Hepatic stellate cell (primary cell): ENCODE measurements at regions not wholly inside any gene's neighbourhood (a gene's known extent, or its start where the extent isn't known, plus 50 kb on each side); places are given as distances from the start of the nearest gene placed in this dataset.

Experiments used
- DNase-seq: peaks from one replicate; pipeline ENCODE4 v3.0.0; 2011; ENCODE audit warnings: low spot score

DNA sequence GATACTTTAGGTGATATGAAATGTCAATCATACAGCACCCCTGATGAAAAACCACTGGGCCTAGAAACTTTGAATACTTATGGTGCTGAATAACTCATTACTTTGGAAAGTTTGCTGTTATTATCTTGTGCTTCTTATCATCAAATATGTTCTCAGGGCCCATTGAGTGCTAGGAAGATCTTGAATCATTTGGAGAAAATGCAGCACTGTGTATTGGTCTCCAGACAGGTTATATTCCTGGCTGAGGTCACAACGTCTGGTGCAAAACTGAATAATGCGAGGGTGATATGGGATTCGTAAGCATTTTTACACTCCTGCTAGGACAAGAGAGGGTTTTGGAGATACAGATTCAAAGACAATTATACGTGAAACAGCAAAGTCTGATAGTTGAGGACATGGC lies 249.4 kb upstream of the TNC start:
- DNase-seq, result no peak

- no peak for DNase-seq
Measured at GRCh38 chr9:115367780-115368525, 250.0 kb upstream of the TNC start.

DNA sequence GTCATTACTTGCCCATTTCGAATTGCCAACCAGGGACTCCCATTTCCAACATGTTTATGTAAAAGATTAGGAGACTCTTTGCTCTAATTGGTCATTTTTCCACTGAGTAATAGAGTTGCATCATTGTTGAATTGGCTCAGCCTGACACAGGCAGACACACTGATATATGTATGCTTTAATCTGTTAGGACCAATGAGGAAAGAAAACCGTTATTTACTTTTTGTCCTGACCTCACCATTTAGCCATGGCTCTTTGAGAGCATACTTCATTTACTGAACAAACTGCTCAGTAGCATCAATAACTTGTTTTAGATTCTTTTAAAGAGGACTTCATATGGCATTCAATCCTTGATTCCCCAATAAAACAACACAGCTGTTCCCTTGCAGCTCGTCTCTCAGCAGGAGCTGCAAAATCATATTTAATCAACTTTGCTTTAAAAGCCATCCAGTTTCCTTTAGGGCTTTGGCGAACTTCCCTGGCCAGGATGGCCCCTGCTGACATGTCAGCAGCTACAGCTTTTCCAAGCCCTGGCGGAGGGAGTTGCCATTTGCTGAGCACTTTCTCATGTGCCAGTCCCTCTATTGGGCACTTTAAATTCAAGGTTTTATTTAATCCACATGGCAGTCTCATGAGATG lies 251.5 kb upstream of the TNC start:
- peak; percentile 9 for DNase-seq

GRCh38 chr9:115373000-115373709 lies 255.2 kb upstream of the TNC start:
- peak; percentile 79 for DNase-seq

DNA sequence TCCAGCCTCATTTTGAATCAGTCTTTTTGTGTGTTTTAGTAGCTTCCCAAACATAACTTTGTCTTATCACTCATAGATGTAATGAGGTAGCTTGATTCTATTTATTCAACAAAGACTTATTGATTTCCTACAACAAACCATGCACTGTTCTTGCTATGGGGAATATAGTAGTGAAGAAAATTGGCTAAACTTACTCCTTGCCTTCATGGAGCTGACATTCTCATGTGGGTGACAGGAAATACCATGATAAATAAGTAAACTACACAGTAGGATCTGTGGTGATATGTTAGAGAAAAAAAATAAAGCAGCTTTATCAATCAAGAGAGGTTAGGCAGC lies 255.7 kb upstream of the TNC start:
- no peak for DNase-seq

DNA sequence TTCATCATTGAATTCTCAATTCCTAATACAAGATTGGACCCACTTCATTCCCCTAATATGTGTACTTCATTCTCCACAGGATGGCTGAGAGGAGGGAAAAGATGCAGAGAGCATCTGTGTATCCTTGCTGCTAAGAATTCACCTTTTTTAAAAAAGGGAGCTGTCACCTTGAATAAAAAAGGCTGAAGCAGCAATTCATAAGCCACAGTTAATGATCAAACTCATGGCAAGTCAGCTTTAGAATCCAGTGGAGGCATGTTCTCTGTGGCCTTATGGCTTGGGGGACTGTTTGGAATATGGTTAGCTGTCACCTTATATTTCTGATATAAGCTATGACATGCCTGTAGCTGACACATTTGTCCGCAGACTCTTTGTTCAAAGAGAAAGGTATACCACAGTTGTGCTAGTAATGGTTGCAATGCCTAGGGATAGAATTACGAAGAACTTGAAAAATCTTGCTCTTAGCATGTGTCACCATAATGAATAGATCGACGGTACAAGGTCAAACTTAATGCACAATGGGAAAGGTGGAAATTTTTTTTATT lies 256.8 kb upstream of the TNC start:
- no peak for DNase-seq

GRCh38 chr9:115378241-115378640 lies 260.3 kb upstream of the TNC start:
- DNase-seq, result no peak

- DNase-seq, result no peak
Measured at GRCh38 chr9:115378758-115379157, 260.8 kb upstream of the TNC start.

GRCh38 chr9:115379719-115380118 lies 261.8 kb upstream of the TNC start:
- DNase-seq, result no peak

- no peak for DNase-seq
Measured at GRCh38 chr9:115382865-115383264, 264.9 kb upstream of the TNC start.

DNA sequence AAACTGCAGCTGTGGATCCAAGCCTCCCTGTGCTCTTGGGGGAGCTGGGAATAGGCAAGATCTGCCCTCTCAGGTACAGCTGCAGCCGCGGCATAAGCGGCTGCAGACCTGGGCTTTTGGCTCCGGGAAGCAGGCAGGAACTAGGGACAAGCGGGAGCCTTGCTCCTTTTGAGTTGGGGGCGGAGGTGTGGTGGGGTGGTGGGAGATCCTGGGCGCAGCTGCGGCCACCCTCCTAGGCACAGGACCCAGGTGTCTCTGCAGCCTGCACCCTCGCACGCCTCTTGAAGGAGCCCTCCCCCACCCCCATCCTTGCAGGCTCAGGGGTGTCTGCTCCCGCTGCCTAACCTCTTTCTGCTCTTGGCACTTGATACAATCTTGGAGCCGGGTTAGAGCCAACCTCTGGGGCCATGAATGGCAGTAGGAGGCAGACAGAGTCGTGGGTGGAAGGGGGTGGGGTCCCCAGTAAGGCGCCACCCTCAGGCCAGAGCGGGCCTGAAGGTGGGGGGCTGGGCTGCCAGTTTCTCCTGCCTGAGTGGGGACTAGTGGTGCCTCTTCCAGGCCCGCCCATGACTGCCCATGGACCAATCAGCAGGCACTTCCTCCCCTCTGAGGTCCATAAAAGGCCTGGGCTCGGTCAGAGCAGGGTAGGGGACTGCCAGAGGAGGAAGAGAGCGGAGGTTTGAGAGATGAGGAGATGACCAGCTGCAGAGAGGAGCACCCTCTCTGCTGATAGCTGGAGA lies 267.6 kb upstream of the TNC start:
- DNase-seq, result no peak

DNA sequence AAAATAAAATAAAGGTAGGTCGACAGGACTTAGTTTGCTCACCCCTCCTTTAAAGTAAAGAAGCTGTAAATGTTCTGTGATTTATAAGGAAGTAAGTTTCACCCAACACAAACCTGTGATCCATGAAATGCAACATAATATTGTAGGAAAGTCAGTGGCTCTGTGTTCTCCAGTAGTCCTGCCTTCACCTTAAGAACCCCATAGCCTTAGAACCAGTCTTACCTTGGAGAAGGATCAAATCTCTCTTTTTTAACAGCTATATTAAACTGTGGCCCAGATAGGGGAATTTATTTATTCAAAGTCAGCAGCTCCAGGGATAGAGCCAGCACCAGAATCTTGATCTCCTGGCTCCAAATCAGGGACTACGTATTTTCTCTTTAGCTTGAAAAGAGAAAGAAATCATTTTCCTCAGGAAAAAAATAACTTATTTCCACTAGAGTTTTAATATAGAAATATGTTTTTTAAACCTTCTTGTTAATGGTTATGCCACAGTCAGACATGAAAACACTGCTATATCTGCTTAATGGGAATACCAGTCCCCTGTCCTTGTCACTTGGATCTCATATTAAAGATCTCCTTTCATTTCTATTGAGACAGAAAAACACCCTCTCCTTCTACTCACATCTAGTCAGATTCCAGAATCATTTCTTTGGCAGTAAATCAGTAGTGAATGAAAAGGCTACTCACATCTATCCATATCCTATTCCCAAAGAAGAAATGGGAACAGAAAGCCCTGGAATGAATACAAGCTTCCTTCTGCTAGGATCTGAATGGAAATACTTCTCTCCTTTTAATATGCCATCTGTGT lies 269.2 kb upstream of the TNC start:
- no peak for DNase-seq

GRCh38 chr9:115391168-115391825 lies 273.3 kb upstream of the TNC start:
- no peak for DNase-seq

DNA sequence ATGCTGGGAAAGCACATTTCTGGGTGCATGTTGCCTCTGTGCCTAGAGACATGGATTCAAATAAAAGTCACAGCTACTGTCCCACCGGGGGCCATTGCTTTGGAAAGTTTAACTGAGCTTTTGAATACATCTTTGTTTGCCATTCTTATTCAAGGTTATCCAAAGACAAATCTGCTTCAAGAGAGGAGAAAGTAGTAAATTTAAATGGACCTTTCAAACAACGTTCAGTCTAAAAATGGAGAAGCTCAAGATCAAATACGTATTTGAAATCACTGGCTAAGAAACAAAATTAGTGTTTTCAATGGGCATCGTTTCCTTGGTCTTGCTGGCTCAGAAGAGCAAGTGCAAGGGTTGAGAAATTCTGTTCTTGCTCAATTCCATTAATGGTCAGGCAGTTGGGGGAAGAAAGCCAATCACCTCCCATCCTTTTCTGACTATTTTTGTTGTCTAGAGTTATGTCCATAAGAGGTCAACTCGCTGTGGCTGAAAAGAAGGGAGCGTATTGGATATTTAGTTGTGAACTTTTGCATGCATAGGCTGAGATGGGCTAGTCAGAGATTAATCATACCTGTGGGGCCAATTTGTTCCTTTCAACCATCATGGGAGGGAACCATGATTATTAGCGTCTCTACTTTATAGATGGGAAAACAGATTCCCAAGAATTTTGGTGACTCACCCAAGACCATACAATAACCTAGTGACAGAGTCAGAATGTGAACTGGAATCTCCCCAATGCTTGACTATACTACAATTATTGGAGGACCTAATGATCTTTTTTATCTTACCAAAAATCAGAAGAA lies 276.2 kb upstream of the TNC start:
- no peak for DNase-seq

DNA sequence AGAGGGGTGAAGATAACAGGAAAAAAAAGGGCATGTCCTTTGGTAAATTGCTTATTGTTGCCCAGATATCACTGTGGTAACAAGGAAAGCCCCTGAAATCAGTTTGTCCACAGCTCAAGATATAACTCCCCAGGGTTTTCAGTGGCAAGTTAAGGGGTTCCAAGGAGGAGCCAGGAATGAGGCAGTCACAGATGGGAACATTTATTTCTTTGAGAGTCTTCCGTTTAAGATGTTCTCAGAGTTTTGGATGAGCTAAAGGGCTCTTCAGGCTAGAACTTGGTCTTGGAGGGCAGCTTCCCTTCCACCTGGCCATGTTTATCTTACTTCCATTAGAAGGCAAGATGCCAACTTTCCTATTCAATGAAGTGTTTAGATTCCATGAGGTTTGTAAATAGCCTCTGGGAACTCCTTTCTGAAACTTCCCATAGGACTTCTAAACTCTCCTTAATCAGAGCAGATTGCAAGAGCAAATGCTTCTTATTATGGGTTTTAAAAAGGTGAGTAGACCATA lies 277.6 kb upstream of the TNC start:
- no peak for DNase-seq

DNA sequence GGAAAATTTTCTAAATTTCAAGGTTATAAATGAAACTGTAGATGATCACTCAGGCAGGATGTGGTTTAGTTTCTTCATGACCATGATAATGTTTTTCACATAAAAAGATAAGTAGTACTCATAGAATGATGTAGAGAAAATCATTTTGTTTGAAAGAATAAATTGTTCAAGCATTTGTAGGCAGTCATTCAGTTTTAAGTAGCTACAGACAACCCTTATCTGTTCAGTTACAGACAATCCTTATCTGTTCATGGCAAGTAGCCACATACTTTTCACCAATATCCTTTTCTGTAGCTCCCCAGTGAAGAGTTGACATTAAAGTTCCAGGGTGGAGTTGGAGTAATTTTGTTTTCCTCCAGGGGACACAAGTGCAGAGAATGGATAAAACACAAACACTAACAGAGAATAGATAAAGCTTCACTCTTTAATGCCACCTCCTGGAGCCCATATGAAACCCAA lies 278.1 kb upstream of the TNC start:
- no peak for DNase-seq

DNA sequence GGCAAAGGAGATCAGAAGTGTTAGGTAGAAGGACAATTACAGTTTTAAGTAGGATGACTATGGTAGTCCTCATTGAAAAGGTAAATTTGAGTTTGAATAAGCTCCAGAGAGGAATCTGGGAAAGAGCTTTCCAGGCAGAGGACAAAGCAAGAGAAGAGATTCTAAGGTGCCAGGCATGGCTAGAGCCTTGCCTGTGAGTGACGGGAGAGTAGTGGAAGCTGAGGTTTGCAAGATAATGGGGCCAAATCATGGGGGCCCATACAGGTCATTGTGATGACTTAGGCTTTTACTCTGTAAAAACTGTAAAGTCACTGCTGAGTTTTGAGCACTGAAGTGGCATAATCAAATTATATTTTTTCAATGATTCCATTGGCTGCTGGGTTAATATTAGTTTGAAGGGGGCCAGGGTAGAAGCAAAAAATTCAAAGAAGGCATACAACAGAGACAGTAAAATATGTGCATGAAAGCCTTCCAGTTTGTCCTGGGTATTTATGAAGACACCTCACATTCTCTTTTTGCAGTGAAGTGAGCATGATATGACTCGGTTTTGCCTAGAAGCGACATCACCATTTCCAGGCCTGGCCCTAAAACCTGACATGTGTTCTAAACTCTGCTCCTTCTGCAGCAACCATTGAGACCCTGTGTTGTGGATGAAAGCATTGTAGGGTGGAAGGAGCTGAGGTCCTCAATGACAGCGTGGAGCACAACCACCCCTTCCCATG lies 279.8 kb upstream of the TNC start:
- no peak for DNase-seq

GRCh38 chr9:115398313-115398650 lies 280.3 kb upstream of the TNC start:
- no peak for DNase-seq

DNA sequence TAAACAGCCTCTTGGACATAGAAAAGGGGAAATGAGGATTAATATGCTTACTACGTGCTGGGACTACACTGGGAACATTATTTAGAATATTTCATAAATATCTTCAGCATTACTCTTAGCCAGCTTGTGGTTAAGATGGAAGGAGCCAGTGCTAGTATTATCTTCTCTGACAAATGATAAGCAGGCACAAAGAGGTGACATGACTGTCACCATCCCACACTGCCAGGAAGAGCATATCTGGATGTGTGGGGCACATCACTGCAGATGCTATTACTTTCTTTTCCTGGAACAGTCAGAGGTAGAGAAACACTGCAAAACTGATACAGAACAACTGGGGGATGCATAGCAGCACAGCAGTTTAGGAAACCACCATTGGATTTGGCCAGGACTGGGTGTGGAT lies 281.0 kb upstream of the TNC start:
- DNase-seq, result no peak
